Heart left ventricle (tissue), 13 donors: ENCODE measurements at regions not wholly inside any gene's neighbourhood (a gene's known extent, or its start where the extent isn't known, plus 50 kb on each side); places are given as distances from the start of the nearest gene placed in this dataset.

ENCODE experiments used
- CTCF ChIP-seq, 12 donors: fragments of 200-600 bp; sonication (generic) in 4 of 12; IDR thresholded peaks; one replicate each; pipeline versions ENCODE4 v1.5.0 to v1.8.0; 2018 to 2022; ENCODE audit warnings: antibody characterized with exemption in 12 of 12, mild to moderate bottlenecking in 5 of 12
- POLR2A ChIP-seq, 2 donors: fragments of 450-650 bp; IDR thresholded peaks; one replicate each; pipeline ENCODE4 v1.6.1; 2017; ENCODE audit warnings: antibody characterized with exemption in 2 of 2, mild to moderate bottlenecking in 2 of 2, moderate library complexity in 2 of 2
- donor health status: ischemic (EF 13 %, LVEDD 7.1; RV severe dilation, severe dysfunction).
- donor health status: DM: no; HTN: yes; CAD: no.
- donor health status: DM: no; HTN: no; CAD: no.
- donor health status: ischemic (EF 25% LVEDD 6.9; RV normal size, moderate dysfunction).
- donor health status: ischemic (EF 25% LVEDD 5.7; RV mildly dilated, moderate dysfunction).
- donor health status: ischemic (EF 35%, LVEDD 5.7; RV mildly dilated, moderate dysfunction).
- donor health status: nonischemic (EF 11% LVEDD 7.7; RV severe dilation, severe dysfunction).
- donor health status: DM: yes; HTN: yes; CAD: no.
- donor health status: PGD.
- donor health status: ischemic (EF 29% LVEDD 5.4; RV normal size, mild dysfunction).
- donor health status: nonischemic (EF 23%, LVEDD 6.1; RV moderate dilation, normal function).

DNA sequence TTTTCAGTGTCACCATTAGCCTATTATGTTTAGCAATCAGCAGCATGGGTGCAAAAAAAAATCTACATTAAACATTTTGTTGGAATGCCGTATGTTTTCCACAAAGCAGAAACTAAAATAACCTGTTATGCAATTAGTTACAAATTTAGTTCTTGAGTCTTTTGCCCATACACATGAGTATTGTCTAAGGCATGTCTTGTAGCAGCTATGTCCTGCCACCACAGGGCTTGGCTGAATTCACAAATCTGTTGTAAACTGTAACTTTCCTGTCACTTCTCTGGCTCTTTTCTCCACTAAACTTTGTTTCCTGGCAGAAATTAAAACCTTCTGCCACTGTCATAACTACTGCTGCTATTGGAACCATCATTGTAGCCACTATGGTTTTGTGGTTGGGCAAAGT, 277.9 kb upstream of the SPRY2 start:
- TF ChIP-seq CTCF (IDR thresholded peaks at IDR 0.05) (no peak), POLR2A (IDR thresholded peaks at IDR 0.05) (no peak)
